Testis (tissue), 2 donors: ENCODE measurements at regions not wholly inside any gene's neighbourhood (a gene's known extent, or its start where the extent isn't known, plus 50 kb on each side); places are given as distances from the start of the nearest gene placed in this dataset.

Experiments
- DNase-seq: peaks from one replicate; pipeline ENCODE4 v3.0.0-alpha.2; 2019
- H3K27ac ChIP-seq, 2 donors: fragments of 200-600 bp; sonication (generic); one replicate each; pipeline ENCODE4 v1.5.1; 2019
- H3K27me3 ChIP-seq: fragments of 200-600 bp; sonication (generic); one replicate; pipeline ENCODE4 v1.5.1; 2019
- H3K36me3 ChIP-seq: fragments of 200-600 bp; sonication (generic); one replicate; pipeline ENCODE4 v1.5.1; 2017; ENCODE audit warnings: low read depth; ENCODE audit errors: missing control alignments
- H3K4me1 ChIP-seq: fragments of 200-600 bp; sonication (generic); one replicate; pipeline ENCODE4 v1.5.1; 2019
- H3K4me3 ChIP-seq, 2 donors: fragments of 200-600 bp; sonication (generic); one replicate each; pipeline ENCODE4 v1.5.1; 2017 to 2019
- H3K9me3 ChIP-seq: fragments of 200-600 bp; sonication (generic); one replicate; pipeline ENCODE4 v1.5.1; 2017
- POLR2A ChIP-seq: fragments of 450-650 bp; IDR thresholded peaks from one replicate; pipeline ENCODE4 v1.6.1; 2017; ENCODE audit warnings: antibody characterized with exemption, mild to moderate bottlenecking, moderate library complexity
- WGBS, 2 donors: methylation state at CpG; one replicate each; pipeline ENCODE4 v1.1.5; 2018; 5-methylcytosine and 5-hydroxymethylcytosine counted together
- intact Hi-C: fragments of 100-400 bp; cut with DNase I; formaldehyde crosslinking; loops from one replicate; pipeline ENCODE4 v1.15.1; 2023; ENCODE audit warnings: low total_unique reads
- TF ChIP-seq, protein P1 (sequence below), 3 experiments: fragments of 450-650 bp in 2 of 3; fragments of 200-600 bp in 1 of 3; sonication (generic) in 1 of 3; IDR thresholded peaks; one replicate each; pipeline ENCODE4 v1.5.1; 2016 to 2019; ENCODE audit warnings: antibody characterized with exemption in 3 of 3, mild to moderate bottlenecking in 2 of 3, moderate library complexity in 1 of 3

DNA sequence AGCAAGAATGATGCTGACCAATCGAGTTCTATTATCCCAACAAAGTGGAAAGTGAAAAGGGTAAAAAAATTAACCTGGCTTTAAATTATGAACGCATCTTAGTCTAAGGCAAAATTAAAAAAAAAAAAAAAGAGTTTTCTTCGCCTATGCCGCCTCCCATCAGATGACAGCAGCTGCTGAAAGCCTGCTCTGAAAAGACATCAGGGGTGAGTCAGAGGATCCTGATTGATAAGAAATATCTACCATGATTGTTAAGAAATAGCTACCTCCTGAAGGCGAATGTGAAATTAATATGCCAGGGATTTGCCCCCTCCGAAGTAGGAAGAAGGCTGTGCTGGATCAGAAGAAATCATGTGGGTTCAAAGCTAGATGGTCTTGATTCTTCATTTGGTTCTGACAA, 216.8 kb upstream of the C1orf87 start:
- 91 to 92% methylated on average over 6 of the region's 6 CpGs for WGBS, 2 donors
- Histone ChIP-seq H3K4me1 (no peaks in the 10 kb centered on the region), H3K9me3 (no peaks in the 10 kb centered on the region), H3K27ac (no peak overlapping the region), H3K4me3 (no peak overlapping the region), H3K36me3 (no peaks in the 10 kb centered on the region), H3K27me3 (no peaks in the 10 kb centered on the region)
- intact Hi-C loops: no loop called here
- DNase-seq: no peak
- TF ChIP-seq POLR2A: no peak

DNA sequence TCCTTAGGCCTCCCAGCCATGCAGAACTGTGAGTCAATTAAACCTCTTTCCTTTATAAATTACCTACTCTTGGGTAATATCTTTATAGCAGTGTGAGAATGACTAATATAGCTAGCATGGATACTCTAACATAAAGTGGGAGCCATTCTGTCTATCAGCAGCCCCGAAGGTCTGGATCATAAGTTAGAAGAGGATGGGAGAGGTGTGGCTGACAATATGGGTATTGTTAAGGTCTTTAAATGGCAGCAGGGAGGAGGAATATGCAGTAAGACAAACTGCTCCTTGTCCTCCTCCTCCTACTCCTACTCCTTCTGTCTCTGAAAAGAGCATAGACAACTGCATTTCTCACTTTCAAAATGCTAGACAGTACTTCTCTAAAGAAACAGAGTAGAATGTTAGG, 214.0 kb upstream of the C1orf87 start:
- TF ChIP-seq, protein P1, sequence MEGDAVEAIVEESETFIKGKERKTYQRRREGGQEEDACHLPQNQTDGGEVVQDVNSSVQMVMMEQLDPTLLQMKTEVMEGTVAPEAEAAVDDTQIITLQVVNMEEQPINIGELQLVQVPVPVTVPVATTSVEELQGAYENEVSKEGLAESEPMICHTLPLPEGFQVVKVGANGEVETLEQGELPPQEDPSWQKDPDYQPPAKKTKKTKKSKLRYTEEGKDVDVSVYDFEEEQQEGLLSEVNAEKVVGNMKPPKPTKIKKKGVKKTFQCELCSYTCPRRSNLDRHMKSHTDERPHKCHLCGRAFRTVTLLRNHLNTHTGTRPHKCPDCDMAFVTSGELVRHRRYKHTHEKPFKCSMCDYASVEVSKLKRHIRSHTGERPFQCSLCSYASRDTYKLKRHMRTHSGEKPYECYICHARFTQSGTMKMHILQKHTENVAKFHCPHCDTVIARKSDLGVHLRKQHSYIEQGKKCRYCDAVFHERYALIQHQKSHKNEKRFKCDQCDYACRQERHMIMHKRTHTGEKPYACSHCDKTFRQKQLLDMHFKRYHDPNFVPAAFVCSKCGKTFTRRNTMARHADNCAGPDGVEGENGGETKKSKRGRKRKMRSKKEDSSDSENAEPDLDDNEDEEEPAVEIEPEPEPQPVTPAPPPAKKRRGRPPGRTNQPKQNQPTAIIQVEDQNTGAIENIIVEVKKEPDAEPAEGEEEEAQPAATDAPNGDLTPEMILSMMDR (IDR thresholded peaks at IDR 0.05): no peak
- TF ChIP-seq POLR2A: no peak
- Histone ChIP-seq H3K27me3 (no peaks in the 10 kb centered on the region), H3K36me3 (no peaks in the 10 kb centered on the region), H3K4me1 (peaks cover 10% of the 10 kb centered on the region), H3K27ac (no peak overlapping the region), H3K9me3 (no peaks in the 10 kb centered on the region), H3K4me3 (no peak overlapping the region)
- 50% methylated on average over 1 of the region's 1 CpG for WGBS, 2 donors
- DNase-seq: no peak
- intact Hi-C loops: no loop called here

DNA sequence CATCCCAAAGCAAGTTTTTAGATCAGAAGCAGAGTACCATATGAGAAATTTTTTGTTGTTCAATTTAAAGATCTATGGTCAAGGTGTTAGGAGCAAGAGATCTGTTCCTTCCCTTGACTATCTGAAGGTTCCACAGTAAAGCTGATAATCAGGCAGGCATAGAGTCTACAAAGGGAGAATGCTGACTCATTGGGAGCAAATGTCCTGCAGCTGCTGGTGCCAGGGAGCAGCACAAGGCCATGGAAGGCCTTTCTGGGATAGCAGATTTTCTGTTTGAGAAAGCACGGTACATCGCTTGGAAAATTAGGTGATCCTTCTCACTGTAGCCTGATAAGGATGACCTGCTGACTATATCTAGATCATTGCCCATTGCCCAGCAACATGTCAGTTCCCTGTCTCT, 210.1 kb upstream of the C1orf87 start:
- TF ChIP-seq, protein P1 (IDR thresholded peaks at IDR 0.05): no peak
- TF ChIP-seq POLR2A: no peak
- Histone ChIP-seq H3K27ac (no peak overlapping the region), H3K4me3 (no peak overlapping the region), H3K4me1 (peaks cover 10% of the 10 kb centered on the region), H3K9me3 (no peaks in the 10 kb centered on the region), H3K36me3 (no peaks in the 10 kb centered on the region), H3K27me3 (no peaks in the 10 kb centered on the region)
- no peak for DNase-seq
- intact Hi-C loops: no loop called here
- WGBS, 2 donors: 60 to 71% methylated on average over 2 of the region's 2 CpGs

DNA sequence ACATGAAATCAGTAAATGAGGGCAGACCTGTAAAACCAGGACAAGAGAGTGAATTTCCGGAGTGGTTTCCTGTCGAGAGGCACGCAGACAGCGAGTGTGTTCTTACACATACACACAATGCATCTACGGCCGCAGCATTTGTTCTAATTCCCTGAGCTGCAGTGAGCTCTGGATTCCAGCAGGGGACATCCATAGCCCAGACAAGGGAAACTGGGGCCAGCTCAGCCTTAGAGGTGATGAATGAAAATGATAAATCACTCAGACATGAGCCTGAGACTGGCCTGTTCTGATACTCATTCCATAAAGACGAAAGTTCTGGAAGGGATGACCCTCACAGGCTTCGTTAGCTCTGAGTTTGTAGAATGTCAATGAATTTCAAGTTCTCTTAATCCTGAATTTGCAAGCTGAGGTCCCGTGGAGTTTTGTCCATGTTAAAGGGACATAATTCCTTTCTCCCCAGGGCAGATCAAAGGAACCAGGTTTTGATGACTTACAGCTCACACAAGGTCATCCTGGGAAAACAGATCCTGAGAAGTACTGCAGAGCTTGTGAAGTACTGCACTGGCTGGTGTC, 207.9 kb upstream of the C1orf87 start:
- no peak overlapping the region for H3K4me3 ChIP-seq
- intact Hi-C loops: no loop called here
- no peaks in the 10 kb centered on the region for H3K27me3 ChIP-seq
- peaks cover 10% of the 10 kb centered on the region for H3K4me1 ChIP-seq
- no peak overlapping the region for H3K27ac ChIP-seq
- no peaks in the 10 kb centered on the region for H3K36me3 ChIP-seq
- TF ChIP-seq, protein P1 (IDR thresholded peaks at IDR 0.05): peak; percentile 57 to 78 (median 76)
- no peak for TF ChIP-seq POLR2A
- 40 to 45% methylated on average over 9 of the region's 9 CpGs for WGBS, 2 donors
- no peaks in the 10 kb centered on the region for H3K9me3 ChIP-seq
- peak; percentile 76 for DNase-seq

DNA sequence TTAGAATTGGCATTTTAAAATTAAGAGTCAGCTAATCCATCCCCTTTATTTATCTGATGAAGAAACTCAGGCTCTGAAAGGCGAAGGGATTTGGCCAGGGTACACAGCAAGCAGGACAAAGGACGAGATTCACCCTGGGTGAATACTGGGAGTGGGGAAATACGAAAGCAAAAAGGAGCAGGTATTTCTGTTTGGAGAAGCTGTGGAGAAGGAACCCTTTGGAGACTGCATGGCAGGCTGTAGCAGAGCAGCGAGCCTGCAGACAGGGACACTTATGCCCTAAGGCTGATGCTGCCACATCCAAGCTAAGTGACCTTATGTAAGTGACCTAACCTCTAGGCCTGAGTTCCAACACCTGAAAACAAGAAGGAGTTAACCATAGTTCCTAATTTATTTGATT, 207.2 kb upstream of the C1orf87 start:
- 90 to 91% methylated on average over 4 of the region's 4 CpGs for WGBS, 2 donors
- intact Hi-C loops: no loop called here
- Histone ChIP-seq H3K4me3 (no peak overlapping the region), H3K9me3 (no peaks in the 10 kb centered on the region), H3K4me1 (peaks cover 10% of the 10 kb centered on the region), H3K27me3 (no peaks in the 10 kb centered on the region), H3K27ac (no peak overlapping the region), H3K36me3 (no peaks in the 10 kb centered on the region)
- DNase-seq: no peak
- TF ChIP-seq POLR2A: no peak
- TF ChIP-seq, protein P1 (IDR thresholded peaks at IDR 0.05): no peak
